Activated T-cell treated with anti-CD3 and anti-CD28 coated beads, Interleukin-2, amount 50 U/mL, for 72 hours (primary cell): ENCODE measurements at regions not wholly inside any gene's neighbourhood (a gene's known extent, or its start where the extent isn't known, plus 50 kb on each side); places are given as distances from the start of the nearest gene placed in this dataset.
A peak's percentile ranks its signal among the peaks of the same experiment; 100 is the strongest.

Experiments used
- ATAC-seq, 2 donors: fragments of 150-1000 bp; cut with Tn5 transposase; replicated peaks in 1 of 2; 2 replicates each; pipeline ENCODE4 v1.10.0; 2021; ENCODE audit warnings: moderate library complexity in 2 of 2, mild to moderate bottlenecking in 1 of 2
- DNase-seq, 2 donors: peaks; one replicate each; pipeline ENCODE4 v3.0.0; 2021 to 2022; ENCODE audit warnings: mixed read lengths in 1 of 2
- H3K27ac Mint-ChIP-seq: one replicate; pipeline ENCODE4 v1.8.0; 2022; ENCODE audit warnings: mild to moderate bottlenecking, moderate library complexity, mixed read lengths
- H3K27me3 Mint-ChIP-seq: one replicate; pipeline ENCODE4 v1.8.0; 2022; ENCODE audit warnings: low read depth, mixed read lengths
- H3K36me3 Mint-ChIP-seq, 2 donors: one replicate each; pipeline ENCODE4 v1.8.0; 2022; ENCODE audit warnings: mixed read lengths in 2 of 2, mild to moderate bottlenecking in 1 of 2; ENCODE audit not compliant: insufficient read depth in 2 of 2
- H3K4me1 Mint-ChIP-seq: one replicate; pipeline ENCODE4 v1.8.0; 2022; ENCODE audit warnings: low read depth, mixed read lengths
- H3K4me3 Mint-ChIP-seq, 2 donors: one replicate each; pipeline ENCODE4 v1.8.0; 2022; ENCODE audit warnings: mild to moderate bottlenecking in 2 of 2, mixed read lengths in 2 of 2, moderate library complexity in 2 of 2
- H3K9me3 Mint-ChIP-seq, 2 donors: one replicate each; pipeline ENCODE4 v1.8.0; 2022; ENCODE audit warnings: mixed read lengths in 2 of 2

- no peaks in the 10 kb centered on the region for H3K27me3 Mint-ChIP-seq
- ATAC-seq, result peak; percentile 92 to 95
- H3K4me3 Mint-ChIP-seq, result no peak overlapping the region
- H3K27ac Mint-ChIP-seq, result no peak overlapping the region
- H3K9me3 Mint-ChIP-seq, result peaks cover 1 to 2% of the 10 kb centered on the region in 2 donors
- no peaks in the 10 kb centered on the region for H3K36me3 Mint-ChIP-seq
- H3K4me1 Mint-ChIP-seq, result peaks cover 1% of the 10 kb centered on the region
- peak; percentile 39 to 50 for DNase-seq
These were observed 219.6 kb upstream of the RORB start for GRCh38 chr9:74277532-74277931.

GRCh38 chr9:74281674-74282073 lies 215.5 kb upstream of the RORB start:
- Mint-ChIP-seq H3K36me3 (no peaks in the 10 kb centered on the region), H3K27ac (no peak overlapping the region), H3K4me3 (no peak overlapping the region), H3K27me3 (no peaks in the 10 kb centered on the region), H3K4me1 (peaks cover 4% of the 10 kb centered on the region), H3K9me3 (peaks cover 0 to 2% of the 10 kb centered on the region in 2 donors)
- ATAC-seq (no peak), DNase-seq (no peak)

GRCh38 chr9:74282526-74283253 lies 214.4 kb upstream of the RORB start:
- Mint-ChIP-seq H3K4me1 (peaks cover 4% of the 10 kb centered on the region), H3K4me3 (no peak overlapping the region), H3K27me3 (no peaks in the 10 kb centered on the region), H3K36me3 (peaks cover 0 to 2% of the 10 kb centered on the region in 2 donors), H3K9me3 (peaks cover 0 to 4% of the 10 kb centered on the region in 2 donors), H3K27ac (no peak overlapping the region)
- no peak for DNase-seq
- ATAC-seq, result no peak

GRCh38 chr9:74284581-74285450 lies 212.3 kb upstream of the RORB start:
- Mint-ChIP-seq H3K27ac (no peak overlapping the region), H3K9me3 (peaks cover 0 to 3% of the 10 kb centered on the region in 2 donors), H3K27me3 (no peaks in the 10 kb centered on the region), H3K4me1 (peaks cover 4% of the 10 kb centered on the region), H3K36me3 (peaks cover 0 to 2% of the 10 kb centered on the region in 2 donors), H3K4me3 (no peak overlapping the region)
- no peak for DNase-seq
- ATAC-seq, result no peak

GRCh38 chr9:74293479-74293878 lies 203.7 kb upstream of the RORB start:
- no peak overlapping the region for H3K4me3 Mint-ChIP-seq
- H3K36me3 Mint-ChIP-seq, result no peaks in the 10 kb centered on the region
- peaks cover 2 to 3% of the 10 kb centered on the region in 2 donors for H3K9me3 Mint-ChIP-seq
- ATAC-seq (no peak), DNase-seq (no peak)
- no peak overlapping the region for H3K27ac Mint-ChIP-seq
- no peaks in the 10 kb centered on the region for H3K27me3 Mint-ChIP-seq
- no peaks in the 10 kb centered on the region for H3K4me1 Mint-ChIP-seq

GRCh38 chr9:74303945-74304344 lies 193.2 kb upstream of the RORB start:
- ATAC-seq, result no peak
- H3K4me1 Mint-ChIP-seq, result no peaks in the 10 kb centered on the region
- no peak overlapping the region for H3K27ac Mint-ChIP-seq
- H3K9me3 Mint-ChIP-seq, result no peaks in the 10 kb centered on the region
- no peak for DNase-seq
- H3K27me3 Mint-ChIP-seq, result no peaks in the 10 kb centered on the region
- H3K4me3 Mint-ChIP-seq, result no peak overlapping the region
- no peaks in the 10 kb centered on the region for H3K36me3 Mint-ChIP-seq

GRCh38 chr9:74304598-74304997 lies 192.5 kb upstream of the RORB start:
- Mint-ChIP-seq H3K9me3 (no peaks in the 10 kb centered on the region), H3K4me1 (no peaks in the 10 kb centered on the region), H3K27me3 (no peaks in the 10 kb centered on the region), H3K4me3 (no peak overlapping the region), H3K27ac (no peak overlapping the region), H3K36me3 (no peaks in the 10 kb centered on the region)
- DNase-seq, result no peak
- no peak for ATAC-seq

- H3K36me3 Mint-ChIP-seq, result no peaks in the 10 kb centered on the region
- H3K4me1 Mint-ChIP-seq, result no peaks in the 10 kb centered on the region
- H3K27me3 Mint-ChIP-seq, result no peaks in the 10 kb centered on the region
- H3K4me3 Mint-ChIP-seq, result no peak overlapping the region
- ATAC-seq, result no peak
- no peak overlapping the region for H3K27ac Mint-ChIP-seq
- H3K9me3 Mint-ChIP-seq, result peaks cover 3 to 5% of the 10 kb centered on the region in 2 donors
- no peak for DNase-seq
These were observed 187.5 kb upstream of the RORB start for GRCh38 chr9:74309654-74310053.

- H3K9me3 Mint-ChIP-seq, result peaks cover 11 to 20% of the 10 kb centered on the region in 2 donors
- H3K27me3 Mint-ChIP-seq, result no peaks in the 10 kb centered on the region
These were observed 179.9 kb upstream of the RORB start for GRCh38 chr9:74317235-74317634.

GRCh38 chr9:74321396-74321795 lies 175.7 kb upstream of the RORB start:
- Mint-ChIP-seq H3K36me3 (no peaks in the 10 kb centered on the region), H3K9me3 (peaks cover 10 to 13% of the 10 kb centered on the region in 2 donors), H3K4me3 (no peak overlapping the region), H3K27me3 (no peaks in the 10 kb centered on the region), H3K4me1 (peaks cover 5% of the 10 kb centered on the region), H3K27ac (no peak overlapping the region)
- ATAC-seq, result no peak
- no peak for DNase-seq

More at GRCh38 chr9:74317235-74317634, 179.9 kb upstream of the RORB start:
- Mint-ChIP-seq H3K36me3 (no peaks in the 10 kb centered on the region), H3K27ac (no peak overlapping the region), H3K4me3 (no peak overlapping the region), H3K4me1 (no peaks in the 10 kb centered on the region)
- no peak for DNase-seq
- no peak for ATAC-seq

- H3K9me3 Mint-ChIP-seq, result peaks cover 7 to 13% of the 10 kb centered on the region in 2 donors
- no peaks in the 10 kb centered on the region for H3K27me3 Mint-ChIP-seq
- DNase-seq (no peak), ATAC-seq (no peak)
- no peaks in the 10 kb centered on the region for H3K36me3 Mint-ChIP-seq
- peaks cover 5% of the 10 kb centered on the region for H3K4me1 Mint-ChIP-seq
- H3K4me3 Mint-ChIP-seq, result peak overlapping the region; percentile 44 to 69
- no peak overlapping the region for H3K27ac Mint-ChIP-seq
These were observed 174.3 kb upstream of the RORB start for GRCh38 chr9:74322661-74323314.

GRCh38 chr9:74330487-74331214 lies 166.5 kb upstream of the RORB start:
- H3K4me3 Mint-ChIP-seq, result no peak overlapping the region
- DNase-seq (no peak), ATAC-seq (no peak)
- no peaks in the 10 kb centered on the region for H3K27me3 Mint-ChIP-seq
- no peaks in the 10 kb centered on the region for H3K9me3 Mint-ChIP-seq
- peaks cover 7% of the 10 kb centered on the region for H3K4me1 Mint-ChIP-seq
- no peak overlapping the region for H3K27ac Mint-ChIP-seq
- H3K36me3 Mint-ChIP-seq, result no peaks in the 10 kb centered on the region
